Central memory CD8-positive, alpha-beta T cell (primary cell): ENCODE measurements at regions not wholly inside any gene's neighbourhood (a gene's known extent, or its start where the extent isn't known, plus 50 kb on each side); places are given as distances from the start of the nearest gene placed in this dataset.

Source experiments
- ATAC-seq: fragments of 150-1000 bp; cut with Tn5 transposase; replicated peaks from 2 replicates; pipeline ENCODE4 v1.10.0; 2022; ENCODE audit warnings: mild to moderate bottlenecking, moderate FRiP score, moderate number of reproducible peaks; ENCODE audit not compliant: poor library complexity, severe bottlenecking; ENCODE audit errors: extremely low read depth
- DNase-seq, 2 donors: peaks; one replicate each; pipeline ENCODE4 v3.0.0; 2021; ENCODE audit warnings: low spot score in 2 of 2
- H3K27ac Mint-ChIP-seq: one replicate; pipeline ENCODE4 v1.8.0; 2022; ENCODE audit warnings: low read depth, mild to moderate bottlenecking, moderate library complexity, mixed read lengths
- H3K27me3 Mint-ChIP-seq: one replicate; pipeline ENCODE4 v1.8.0; 2022; ENCODE audit warnings: mixed read lengths
- H3K36me3 Mint-ChIP-seq: one replicate; pipeline ENCODE4 v1.8.0; 2022; ENCODE audit warnings: mild to moderate bottlenecking, moderate library complexity, mixed read lengths; ENCODE audit not compliant: insufficient read depth
- H3K4me1 Mint-ChIP-seq: one replicate; pipeline ENCODE4 v1.8.0; 2022; ENCODE audit warnings: mixed read lengths
- H3K4me3 Mint-ChIP-seq: one replicate; pipeline ENCODE4 v1.8.0; 2022; ENCODE audit warnings: mild to moderate bottlenecking, moderate library complexity, mixed read lengths
- H3K9me3 Mint-ChIP-seq: one replicate; pipeline ENCODE4 v1.8.0; 2022; ENCODE audit warnings: mixed read lengths

DNA sequence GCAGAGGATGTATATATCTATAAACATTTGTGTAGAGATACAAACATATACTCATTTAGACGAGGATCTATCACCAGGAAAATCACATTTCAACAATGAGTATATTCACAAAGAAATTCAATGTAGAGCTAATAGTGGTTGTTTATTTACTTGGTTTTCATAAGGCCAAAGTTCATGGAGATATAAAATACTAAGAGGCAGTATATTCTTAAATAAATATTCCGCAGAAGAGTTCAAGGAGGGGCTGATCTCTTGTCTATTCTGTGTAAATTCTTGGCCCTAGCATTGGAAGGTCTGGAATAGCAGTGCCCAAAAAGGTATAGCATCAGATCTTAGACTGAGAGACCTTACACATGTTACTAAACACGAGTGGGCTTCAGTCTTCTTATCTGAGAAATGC lies 122.1 kb downstream of the EDEM1 start:
- peaks cover 1% of the 10 kb centered on the region for H3K27me3 Mint-ChIP-seq
- no peaks in the 10 kb centered on the region for H3K9me3 Mint-ChIP-seq
- DNase-seq, result no peak
- no peaks in the 10 kb centered on the region for H3K4me1 Mint-ChIP-seq
- H3K27ac Mint-ChIP-seq, result no peak overlapping the region
- no peaks in the 10 kb centered on the region for H3K36me3 Mint-ChIP-seq
- no peak overlapping the region for H3K4me3 Mint-ChIP-seq
- ATAC-seq, result no peak

DNA sequence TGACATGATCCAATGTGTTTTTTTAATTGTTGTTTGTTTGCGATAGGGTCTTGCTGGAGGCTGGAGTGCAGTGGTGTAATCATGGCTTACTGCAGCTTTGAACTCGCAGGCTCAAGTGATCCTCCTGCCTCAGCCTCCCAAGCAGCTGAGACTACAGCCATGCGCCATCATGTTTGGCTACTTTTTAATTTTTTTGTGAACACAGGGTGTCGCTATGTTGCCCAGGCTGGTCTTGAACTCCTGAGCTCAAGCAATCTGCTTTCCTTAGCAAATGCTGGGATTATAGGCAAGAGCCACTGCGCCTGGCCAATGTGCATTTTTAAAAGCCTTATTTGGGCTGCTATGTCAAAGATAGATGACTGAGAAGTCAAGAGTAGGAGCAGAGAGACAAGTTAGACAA lies 123.0 kb downstream of the EDEM1 start:
- ATAC-seq (no peak), DNase-seq (no peak)
- no peak overlapping the region for H3K4me3 Mint-ChIP-seq
- no peak overlapping the region for H3K27ac Mint-ChIP-seq
- no peaks in the 10 kb centered on the region for H3K9me3 Mint-ChIP-seq
- no peaks in the 10 kb centered on the region for H3K27me3 Mint-ChIP-seq
- no peaks in the 10 kb centered on the region for H3K4me1 Mint-ChIP-seq
- no peaks in the 10 kb centered on the region for H3K36me3 Mint-ChIP-seq

DNA sequence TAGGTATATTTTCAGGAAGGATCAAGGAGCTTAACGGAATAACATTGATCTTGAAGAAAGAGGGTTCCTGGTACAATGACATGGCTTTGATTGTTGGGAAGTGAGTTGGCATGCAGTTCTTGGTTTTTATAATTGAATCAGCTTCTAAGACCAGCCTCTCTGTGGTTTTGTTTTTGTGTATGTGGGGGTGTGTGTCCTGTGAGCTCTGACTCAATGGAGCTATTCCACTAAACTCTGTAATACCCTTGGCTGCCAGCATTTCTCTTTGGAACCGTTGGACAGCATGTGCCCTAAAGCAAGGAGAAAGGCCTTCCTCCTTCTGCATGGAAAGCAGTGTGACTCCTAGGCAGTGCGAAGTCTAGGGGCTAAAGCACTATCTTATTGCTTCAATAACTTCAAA lies 124.8 kb downstream of the EDEM1 start:
- no peaks in the 10 kb centered on the region for H3K9me3 Mint-ChIP-seq
- H3K36me3 Mint-ChIP-seq, result peaks cover 2% of the 10 kb centered on the region
- H3K27ac Mint-ChIP-seq, result no peak overlapping the region
- no peaks in the 10 kb centered on the region for H3K27me3 Mint-ChIP-seq
- no peak overlapping the region for H3K4me3 Mint-ChIP-seq
- H3K4me1 Mint-ChIP-seq, result no peaks in the 10 kb centered on the region
- DNase-seq (no peak), ATAC-seq (no peak)

DNA sequence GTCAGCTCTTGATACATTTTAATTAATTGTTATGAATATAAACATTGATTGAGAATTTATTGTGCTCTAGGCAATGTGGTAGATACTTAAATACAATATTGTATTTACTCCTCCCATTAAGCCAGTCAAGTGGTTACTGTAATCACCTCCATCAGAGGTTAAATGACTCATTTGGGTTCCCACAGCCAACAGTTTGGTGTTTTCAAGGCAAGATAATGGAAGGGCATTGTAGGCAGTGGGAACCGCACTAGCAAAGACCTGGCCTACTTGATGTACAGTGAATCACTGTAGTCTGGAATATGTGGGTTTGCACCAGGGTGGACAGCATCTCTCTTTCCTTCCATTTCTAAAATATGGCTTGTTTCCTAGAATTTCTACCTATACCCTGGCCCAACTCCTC lies 127.4 kb downstream of the EDEM1 start:
- DNase-seq, result no peak
- H3K9me3 Mint-ChIP-seq, result no peaks in the 10 kb centered on the region
- peaks cover 13% of the 10 kb centered on the region for H3K27me3 Mint-ChIP-seq
- ATAC-seq, result no peak
- peaks cover 2% of the 10 kb centered on the region for H3K36me3 Mint-ChIP-seq
- H3K27ac Mint-ChIP-seq, result no peak overlapping the region
- H3K4me3 Mint-ChIP-seq, result no peak overlapping the region
- no peaks in the 10 kb centered on the region for H3K4me1 Mint-ChIP-seq

DNA sequence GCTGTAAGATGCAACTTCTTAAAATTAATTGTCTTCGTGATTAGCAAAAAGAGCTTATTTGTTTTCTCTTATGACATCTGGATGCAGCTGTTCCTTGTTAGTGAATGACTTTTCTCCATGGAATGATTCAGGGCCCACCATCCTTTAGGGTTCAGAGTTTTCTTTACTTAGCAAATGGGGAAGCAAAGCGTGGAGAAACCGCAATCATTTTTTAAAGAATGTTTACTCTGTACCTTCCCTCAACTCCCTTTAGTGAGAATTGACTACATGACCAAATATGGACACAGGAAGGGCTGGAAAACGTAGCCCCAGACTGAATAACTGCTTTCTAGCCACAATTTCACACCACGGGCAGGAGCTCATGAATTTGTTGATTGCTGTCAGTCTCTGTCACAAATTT lies 130.1 kb downstream of the EDEM1 start:
- no peaks in the 10 kb centered on the region for H3K9me3 Mint-ChIP-seq
- H3K27ac Mint-ChIP-seq, result no peak overlapping the region
- DNase-seq (no peak), ATAC-seq (no peak)
- peaks cover 2% of the 10 kb centered on the region for H3K36me3 Mint-ChIP-seq
- no peaks in the 10 kb centered on the region for H3K4me1 Mint-ChIP-seq
- no peak overlapping the region for H3K4me3 Mint-ChIP-seq
- peaks cover 29% of the 10 kb centered on the region for H3K27me3 Mint-ChIP-seq

- Mint-ChIP-seq H3K27me3 (peaks cover 43% of the 10 kb centered on the region), H3K4me3 (no peak overlapping the region), H3K27ac (no peak overlapping the region), H3K4me1 (no peaks in the 10 kb centered on the region), H3K36me3 (peaks cover 2% of the 10 kb centered on the region), H3K9me3 (no peaks in the 10 kb centered on the region)
- no peak for DNase-seq
- no peak for ATAC-seq
Observed at GRCh38 chr3:5319454-5319853, 131.9 kb downstream of the EDEM1 start.

- H3K4me1 Mint-ChIP-seq, result no peaks in the 10 kb centered on the region
- H3K36me3 Mint-ChIP-seq, result no peaks in the 10 kb centered on the region
- H3K4me3 Mint-ChIP-seq, result no peak overlapping the region
- peaks cover 6% of the 10 kb centered on the region for H3K9me3 Mint-ChIP-seq
- ATAC-seq (no peak), DNase-seq (no peak)
- H3K27me3 Mint-ChIP-seq, result peaks cover 61% of the 10 kb centered on the region
- H3K27ac Mint-ChIP-seq, result no peak overlapping the region
Observed at GRCh38 chr3:5321666-5322340, 134.3 kb downstream of the EDEM1 start.

GRCh38 chr3:5324780-5325179 lies 137.3 kb downstream of the EDEM1 start:
- no peaks in the 10 kb centered on the region for H3K36me3 Mint-ChIP-seq
- ATAC-seq (no peak), DNase-seq (no peak)
- H3K27me3 Mint-ChIP-seq, result peaks cover 50% of the 10 kb centered on the region
- no peak overlapping the region for H3K4me3 Mint-ChIP-seq
- H3K27ac Mint-ChIP-seq, result no peak overlapping the region
- H3K4me1 Mint-ChIP-seq, result no peaks in the 10 kb centered on the region
- H3K9me3 Mint-ChIP-seq, result peaks cover 6% of the 10 kb centered on the region

DNA sequence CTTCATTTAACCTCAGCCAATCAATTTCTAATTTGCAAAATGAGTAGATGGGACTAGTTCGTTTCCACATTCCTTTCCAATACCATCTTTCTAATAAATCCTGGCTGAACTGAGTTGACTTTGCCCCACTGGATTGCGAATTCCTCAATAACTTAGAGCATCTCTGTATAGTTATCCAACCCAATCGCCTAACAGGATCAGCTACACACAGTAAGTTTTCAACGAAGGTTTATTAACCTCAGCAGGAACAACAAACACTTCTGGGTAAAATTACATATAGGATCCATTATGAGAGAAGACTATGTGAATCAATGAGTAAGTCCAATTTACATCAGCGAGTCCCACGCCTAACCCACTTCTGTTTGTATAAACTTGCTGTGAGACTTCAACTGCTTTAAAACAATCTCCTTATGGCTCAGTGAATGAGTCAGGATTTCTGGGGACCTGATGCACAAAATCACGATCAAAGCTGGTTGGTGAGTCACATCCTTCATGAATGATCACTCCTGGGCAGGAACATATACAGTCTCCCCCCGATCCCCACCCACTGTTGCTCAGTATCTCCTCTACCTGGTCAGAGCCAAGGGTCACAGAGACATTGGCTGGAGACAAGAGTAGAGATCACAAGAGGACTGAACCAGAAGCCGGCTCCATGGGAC lies 142.8 kb downstream of the EDEM1 start:
- ATAC-seq (no peak), DNase-seq (no peak)
- H3K27me3 Mint-ChIP-seq, result peaks cover 17% of the 10 kb centered on the region
- H3K4me1 Mint-ChIP-seq, result peaks cover 5% of the 10 kb centered on the region
- no peak overlapping the region for H3K27ac Mint-ChIP-seq
- no peaks in the 10 kb centered on the region for H3K36me3 Mint-ChIP-seq
- H3K4me3 Mint-ChIP-seq, result no peak overlapping the region
- H3K9me3 Mint-ChIP-seq, result peaks cover 6% of the 10 kb centered on the region

DNA sequence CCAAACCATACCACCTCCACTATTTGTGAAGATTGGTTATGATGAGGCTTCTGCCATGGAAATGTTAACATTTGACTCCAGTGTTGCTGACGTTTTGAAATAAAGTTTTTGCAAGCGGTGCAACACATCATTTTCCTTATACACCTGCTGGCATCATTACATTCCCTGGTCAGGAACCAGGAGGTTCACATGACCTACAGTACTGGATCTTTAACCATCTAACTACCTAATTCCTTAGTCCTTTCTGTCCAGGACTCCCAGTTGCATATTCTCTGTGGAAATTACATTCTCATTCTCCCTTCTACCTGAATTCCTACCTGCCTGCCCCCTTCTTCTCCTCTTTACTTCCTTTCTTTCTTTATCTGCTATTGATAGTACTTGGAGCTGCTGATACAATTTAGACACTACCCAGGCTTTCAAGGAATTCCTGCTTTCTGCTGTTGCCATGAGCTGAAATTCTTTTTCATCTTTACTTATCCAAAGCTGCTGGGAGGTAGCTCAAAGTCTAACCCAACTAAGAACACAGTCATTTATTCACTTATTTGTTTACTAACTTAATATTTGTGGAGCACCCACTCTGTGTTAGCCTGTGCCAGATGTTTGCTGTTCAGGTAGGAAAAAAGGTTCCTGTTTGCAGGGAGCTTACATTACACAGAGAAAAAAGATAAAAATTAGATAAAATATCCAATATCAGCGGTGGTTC lies 144.2 kb downstream of the EDEM1 start:
- Mint-ChIP-seq H3K36me3 (no peaks in the 10 kb centered on the region), H3K27ac (no peak overlapping the region), H3K4me1 (peaks cover 5% of the 10 kb centered on the region), H3K9me3 (no peaks in the 10 kb centered on the region), H3K27me3 (peaks cover 2% of the 10 kb centered on the region), H3K4me3 (no peak overlapping the region)
- ATAC-seq (no peak), DNase-seq (no peak)

DNA sequence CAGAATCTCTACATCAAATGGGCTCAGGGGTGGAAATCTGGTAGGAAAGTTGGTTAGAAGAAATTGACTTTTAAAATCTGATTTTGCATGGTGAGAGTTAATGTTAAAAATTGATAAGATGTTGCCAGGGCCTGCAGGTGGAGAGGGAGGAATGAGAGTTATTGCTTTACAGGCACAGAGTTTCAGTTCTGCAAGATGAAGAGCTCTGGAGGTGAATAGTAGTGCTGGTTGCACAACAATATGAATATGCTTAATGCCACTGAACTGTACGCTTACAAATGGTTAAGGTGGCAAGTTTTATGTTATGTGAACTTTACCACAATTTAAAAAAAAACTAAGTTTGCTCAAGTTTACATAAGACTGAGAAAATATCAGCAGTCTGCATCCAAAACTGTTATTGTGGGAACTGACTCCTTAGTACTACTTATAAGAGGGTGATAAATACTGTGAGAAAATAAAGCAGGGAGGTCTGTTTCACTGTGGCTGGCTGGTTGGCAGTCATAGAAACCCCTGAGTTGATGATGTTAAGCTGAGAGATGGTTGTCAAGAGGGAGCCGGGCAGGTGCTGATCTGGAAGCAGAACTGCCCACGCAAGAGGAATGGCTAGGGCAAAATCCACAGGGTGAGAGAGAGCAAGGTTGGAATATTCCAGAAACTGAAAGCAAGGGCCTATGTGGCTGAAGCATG lies 144.9 kb downstream of the EDEM1 start:
- ATAC-seq, result no peak

GRCh38 chr3:5339967-5340535 lies 152.5 kb downstream of the EDEM1 start:
- Mint-ChIP-seq H3K4me3 (no peak overlapping the region), H3K36me3 (no peaks in the 10 kb centered on the region), H3K27ac (no peak overlapping the region), H3K4me1 (no peaks in the 10 kb centered on the region), H3K27me3 (peaks cover 38% of the 10 kb centered on the region), H3K9me3 (no peaks in the 10 kb centered on the region)
- DNase-seq (no peak), ATAC-seq (no peak)

More for the DNA sequence above, 144.9 kb downstream of the EDEM1 start:
- DNase-seq, result no peak
- no peak overlapping the region for H3K4me3 Mint-ChIP-seq
- H3K27ac Mint-ChIP-seq, result no peak overlapping the region
- no peaks in the 10 kb centered on the region for H3K9me3 Mint-ChIP-seq
- H3K36me3 Mint-ChIP-seq, result no peaks in the 10 kb centered on the region
- peaks cover 5% of the 10 kb centered on the region for H3K4me1 Mint-ChIP-seq
- H3K27me3 Mint-ChIP-seq, result no peaks in the 10 kb centered on the region
